HepG2 (cell line): ENCODE measurements at regions not wholly inside any gene's neighbourhood (a gene's known extent, or its start where the extent isn't known, plus 50 kb on each side); places are given as distances from the start of the nearest gene placed in this dataset.
A peak's percentile ranks its signal among the peaks of the same experiment; 100 is the strongest.

Experiments
- ARNT2 ChIP-seq: sonication (generic); formaldehyde crosslinking; IDR thresholded peaks from 2 replicates; pipeline ENCODE4 v1.8.0; 2022; ENCODE audit warnings: mild to moderate bottlenecking, low read depth, missing genetic modification reagents, moderate library complexity
- ELF1 ChIP-seq: sonication (generic); formaldehyde crosslinking; IDR thresholded peaks from 2 replicates; pipeline ENCODE4 v1.4.0; 2020; ENCODE audit warnings: missing genetic modification reagents
- MXI1 ChIP-seq: IDR thresholded peaks from 3 replicates; pipeline ENCODE4 v1.6.1; 2012; ENCODE audit warnings: low read depth, low read length, inconsistent platforms, borderline replicate concordance
- MYPOP ChIP-seq: sonication (generic); formaldehyde crosslinking; IDR thresholded peaks from 2 replicates; pipeline ENCODE4 v1.8.1; 2023; ENCODE audit warnings: mild to moderate bottlenecking, moderate library complexity, missing genetic modification reagents
- PBX3 ChIP-seq: sonication (generic); formaldehyde crosslinking; IDR thresholded peaks from 2 replicates; pipeline ENCODE4 v1.8.1; 2023; ENCODE audit warnings: missing genetic modification reagents, inconsistent platforms, borderline replicate concordance
- RFX3 ChIP-seq: IDR thresholded peaks from 2 replicates; pipeline ENCODE4 v1.6.1; 2016; ENCODE audit warnings: missing biosample characterization, missing genetic modification reagents
- ZFY ChIP-seq: sonication (generic); formaldehyde crosslinking; IDR thresholded peaks from 2 replicates; pipeline ENCODE4 v1.4.0; 2020; ENCODE audit warnings: missing genetic modification reagents
- ZNF446 ChIP-seq: sonication (generic); formaldehyde crosslinking; IDR thresholded peaks from 2 replicates; pipeline ENCODE4 v1.5.0; 2020; ENCODE audit warnings: mild to moderate bottlenecking, missing genetic modification reagents
- ZNF704 ChIP-seq: sonication (generic); formaldehyde crosslinking; IDR thresholded peaks from 2 replicates; pipeline ENCODE4 v1.8.1; 2023; ENCODE audit warnings: mild to moderate bottlenecking, inconsistent platforms, moderate library complexity, missing genetic modification reagents, borderline replicate concordance
- ZSCAN20 ChIP-seq: sonication (generic); formaldehyde crosslinking; IDR thresholded peaks from 2 replicates; pipeline ENCODE4 v1.4.0; 2020; ENCODE audit warnings: missing genetic modification reagents, mild to moderate bottlenecking, borderline replicate concordance
- ZSCAN31 ChIP-seq: sonication (generic); formaldehyde crosslinking; IDR thresholded peaks from 2 replicates; pipeline ENCODE4 v1.5.0; 2020; ENCODE audit warnings: low read depth, mild to moderate bottlenecking, missing genetic modification reagents

- TF ChIP-seq PBX3 (CRISPR knock-in tag) (no peak), ARNT2 (CRISPR knock-in tag) (0 out of 2 replicates have a peak, but pooled peaks have one; percentile 13), MYPOP (CRISPR knock-in tag) (0 out of 2 replicates have a peak, but pooled peaks have one; percentile 26), ELF1 (CRISPR knock-in tag) (no peak), RFX3 (CRISPR knock-in tag) (no peak), ZNF446 (CRISPR knock-in tag) (no peak), MXI1 (no peak), ZSCAN20 (CRISPR knock-in tag) (no peak), ZFY (no peak), ZSCAN31 (CRISPR knock-in tag) (no peak), ZNF704 (CRISPR knock-in tag) (no peak)
These were observed 213.2 kb upstream of the ACTBL2 start (continued) for GRCh38 chr5:57695706-57696388.
